Endothelial cell of umbilical vein (primary cell): ENCODE measurements at regions not wholly inside any gene's neighbourhood (a gene's known extent, or its start where the extent isn't known, plus 50 kb on each side); places are given as distances from the start of the nearest gene placed in this dataset.

Experiments used
- EZH2 ChIP-seq: IDR thresholded peaks from 2 replicates; pipeline ENCODE4 v1.6.1; 2012; ENCODE audit warnings: borderline replicate concordance, low read depth, mild to moderate bottlenecking, moderate library complexity, low read length, inconsistent platforms; ENCODE audit not compliant: severe bottlenecking
- TF ChIP-seq, protein P1 (sequence below), 2 donors: IDR thresholded peaks; 1 replicate in 1 of 2; 2 replicates in 1 of 2; pipeline ENCODE4 v1.5.1; 2011; ENCODE audit warnings: low read length in 2 of 2, mild to moderate bottlenecking in 2 of 2, moderate library complexity in 2 of 2, control low read depth in 1 of 2, inconsistent platforms in 1 of 2, low read depth in 1 of 2; ENCODE audit not compliant: insufficient read depth in 1 of 2; ENCODE audit errors: extremely low read depth in 1 of 2
- TF ChIP-seq, protein P2 (sequence below): IDR thresholded peaks from 2 replicates; pipeline ENCODE4 v1.6.1; 2011; ENCODE audit not compliant: insufficient read depth, insufficient read length

DNA sequence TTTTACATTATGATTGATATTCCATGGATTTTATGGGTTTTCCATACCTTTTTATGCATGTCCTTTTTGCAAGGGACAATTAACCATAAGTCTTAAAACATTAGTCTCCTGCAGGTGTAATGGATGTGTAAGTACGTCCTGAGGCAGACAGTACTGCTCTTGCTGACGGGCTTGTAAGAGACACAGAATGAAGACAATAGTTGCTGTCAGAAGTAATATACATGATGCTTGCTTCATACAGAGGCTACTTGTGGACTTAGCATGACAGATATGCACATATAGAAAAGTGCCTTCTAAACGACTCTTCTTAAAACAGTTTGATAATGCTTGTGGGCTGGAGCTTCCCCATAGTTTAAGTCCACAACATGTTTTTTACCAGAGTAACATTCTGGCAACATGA lies 182.7 kb downstream of the SPATA31D1 start:
- TF ChIP-seq, protein P1, sequence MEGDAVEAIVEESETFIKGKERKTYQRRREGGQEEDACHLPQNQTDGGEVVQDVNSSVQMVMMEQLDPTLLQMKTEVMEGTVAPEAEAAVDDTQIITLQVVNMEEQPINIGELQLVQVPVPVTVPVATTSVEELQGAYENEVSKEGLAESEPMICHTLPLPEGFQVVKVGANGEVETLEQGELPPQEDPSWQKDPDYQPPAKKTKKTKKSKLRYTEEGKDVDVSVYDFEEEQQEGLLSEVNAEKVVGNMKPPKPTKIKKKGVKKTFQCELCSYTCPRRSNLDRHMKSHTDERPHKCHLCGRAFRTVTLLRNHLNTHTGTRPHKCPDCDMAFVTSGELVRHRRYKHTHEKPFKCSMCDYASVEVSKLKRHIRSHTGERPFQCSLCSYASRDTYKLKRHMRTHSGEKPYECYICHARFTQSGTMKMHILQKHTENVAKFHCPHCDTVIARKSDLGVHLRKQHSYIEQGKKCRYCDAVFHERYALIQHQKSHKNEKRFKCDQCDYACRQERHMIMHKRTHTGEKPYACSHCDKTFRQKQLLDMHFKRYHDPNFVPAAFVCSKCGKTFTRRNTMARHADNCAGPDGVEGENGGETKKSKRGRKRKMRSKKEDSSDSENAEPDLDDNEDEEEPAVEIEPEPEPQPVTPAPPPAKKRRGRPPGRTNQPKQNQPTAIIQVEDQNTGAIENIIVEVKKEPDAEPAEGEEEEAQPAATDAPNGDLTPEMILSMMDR (IDR thresholded peaks at IDR 0.05; ENCODE audit: extremely low read depth in 1 of 2, insufficient read depth in 1 of 2, low read depth in 1 of 2, low read length in 2 of 2), result no peak
- TF ChIP-seq, protein P2, sequence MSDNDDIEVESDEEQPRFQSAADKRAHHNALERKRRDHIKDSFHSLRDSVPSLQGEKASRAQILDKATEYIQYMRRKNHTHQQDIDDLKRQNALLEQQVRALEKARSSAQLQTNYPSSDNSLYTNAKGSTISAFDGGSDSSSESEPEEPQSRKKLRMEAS, result no peak
- TF ChIP-seq EZH2, result no peak
